ENCODE measurements at regions not wholly inside any gene's neighbourhood (a gene's known extent, or its start where the extent isn't known, plus 50 kb on each side); places are given as distances from the start of the nearest gene placed in this dataset.

DNA sequence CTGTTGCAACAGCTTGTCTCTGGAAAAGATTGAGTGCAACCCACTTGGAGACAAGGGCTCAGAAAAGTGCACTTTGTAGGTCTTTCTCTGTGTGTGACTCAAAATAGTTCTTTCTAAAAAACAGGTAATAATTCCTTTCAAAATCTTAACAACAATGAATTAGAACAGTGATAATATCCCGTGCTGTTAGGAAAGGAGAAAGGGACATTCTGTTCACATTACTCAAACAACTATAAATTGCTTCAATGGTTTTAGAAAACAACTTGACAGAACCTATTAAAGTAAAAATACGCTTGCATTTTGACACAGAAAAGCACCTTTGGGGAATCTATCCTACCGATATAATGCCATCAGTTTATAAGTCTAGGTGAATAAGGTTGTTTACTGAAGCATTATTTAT is 468.1 kb upstream of the DPP6 start:
- TF ChIP-seq CTCF (IDR thresholded peaks at IDR 0.05; ENCODE audit: insufficient read depth, low read depth, low read length, missing control alignments) = no peak
- H3K4me3 ChIP-seq (ENCODE audit: low read depth, low read length) = no peak overlapping the region
- DNase-seq (ENCODE audit: low read depth) = no peak

GRCh38 chr7:153588586-153588985 is 463.6 kb upstream of the DPP6 start:
- TF ChIP-seq CTCF (IDR thresholded peaks at IDR 0.05; ENCODE audit: insufficient read depth, low read depth, low read length, missing control alignments) = no peak
- no peak overlapping the region for H3K4me3 ChIP-seq (ENCODE audit: low read depth, low read length)
- DNase-seq (ENCODE audit: low read depth) = no peak

DNA sequence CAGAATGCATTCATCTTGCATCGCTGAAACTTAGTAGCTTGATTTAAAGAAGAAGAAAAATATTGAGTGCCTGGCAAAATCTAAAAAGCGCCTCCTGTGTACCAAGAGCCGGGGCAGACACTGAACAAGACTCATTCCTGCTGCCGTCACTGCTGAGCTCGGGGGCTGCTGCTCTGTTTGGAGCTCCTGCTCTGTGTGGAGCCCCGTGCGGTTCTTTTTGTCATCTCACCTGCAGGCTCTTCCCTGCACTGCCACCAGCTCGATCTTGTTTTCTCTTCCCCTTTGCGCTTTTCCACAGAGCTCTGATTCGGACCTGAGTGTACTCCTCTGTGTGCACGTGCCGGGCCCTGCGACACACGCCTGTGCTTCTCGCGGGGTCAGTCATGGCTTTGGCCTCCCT is 462.1 kb upstream of the DPP6 start:
- no peak for DNase-seq (ENCODE audit: low read depth)
- H3K4me3 ChIP-seq (ENCODE audit: low read depth, low read length) = no peak overlapping the region
- no peak for TF ChIP-seq CTCF (IDR thresholded peaks at IDR 0.05; ENCODE audit: insufficient read depth, low read depth, low read length, missing control alignments)

DNA sequence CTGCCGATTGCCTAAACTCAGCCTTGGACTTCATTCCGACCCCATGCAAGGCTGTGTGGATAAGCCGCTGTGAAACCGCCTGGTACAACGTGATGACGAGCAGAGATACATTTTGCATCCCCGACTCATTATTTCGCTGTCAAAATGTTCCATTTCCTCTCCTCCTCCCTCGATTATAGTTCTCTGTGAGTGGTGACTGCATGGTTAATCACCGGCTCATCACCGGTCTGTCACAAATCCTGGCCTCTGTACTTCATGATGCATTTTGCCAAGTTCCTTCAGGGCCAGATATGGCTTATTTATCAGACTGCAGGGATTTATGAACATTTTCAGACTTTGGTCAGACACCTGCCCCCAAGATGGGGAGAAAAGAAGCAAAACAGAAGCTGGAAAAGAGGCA is 461.6 kb upstream of the DPP6 start:
- TF ChIP-seq CTCF (IDR thresholded peaks at IDR 0.05; ENCODE audit: insufficient read depth, low read depth, low read length, missing control alignments) = no peak
- no peak for DNase-seq (ENCODE audit: low read depth)
- no peak overlapping the region for H3K4me3 ChIP-seq (ENCODE audit: low read depth, low read length)

- TF ChIP-seq CTCF (IDR thresholded peaks at IDR 0.05; ENCODE audit: insufficient read depth, low read depth, low read length, missing control alignments) = no peak
- DNase-seq (ENCODE audit: low read depth) = no peak
- no peak overlapping the region for H3K4me3 ChIP-seq (ENCODE audit: low read depth, low read length)
Observed at GRCh38 chr7:153607354-153607753, 444.8 kb upstream of the DPP6 start.

GRCh38 chr7:153616711-153617325 is 435.4 kb upstream of the DPP6 start:
- DNase-seq (ENCODE audit: low read depth) = no peak
- no peak overlapping the region for H3K4me3 ChIP-seq (ENCODE audit: low read depth, low read length)
- TF ChIP-seq CTCF (IDR thresholded peaks at IDR 0.05; ENCODE audit: insufficient read depth, low read depth, low read length, missing control alignments) = no peak

- no peak overlapping the region for H3K4me3 ChIP-seq (ENCODE audit: low read depth, low read length)
- no peak for TF ChIP-seq CTCF (IDR thresholded peaks at IDR 0.05; ENCODE audit: insufficient read depth, low read depth, low read length, missing control alignments)
- no peak for DNase-seq (ENCODE audit: low read depth)
Observed at GRCh38 chr7:153627323-153627722, 424.9 kb upstream of the DPP6 start.

All from GM12865 (cell line).